Astrocyte (in vitro differentiated cells and primary cell): ENCODE measurements at regions not wholly inside any gene's neighbourhood (a gene's known extent, or its start where the extent isn't known, plus 50 kb on each side); places are given as distances from the start of the nearest gene placed in this dataset.

Experiments
- CTCF ChIP-seq: IDR thresholded peaks from 2 replicates; pipeline ENCODE4 v1.5.1; 2011; ENCODE audit warnings: low read depth, mild to moderate bottlenecking, inconsistent platforms, low read length, moderate library complexity; ENCODE audit not compliant: insufficient read depth
- EZH2 ChIP-seq: IDR thresholded peaks from 2 replicates; pipeline ENCODE4 v1.6.1; 2012; ENCODE audit warnings: mild to moderate bottlenecking, low read length, inconsistent platforms; ENCODE audit not compliant: insufficient read depth

GRCh38 chr2:183579686-183580085 is 455.4 kb downstream of the NUP35 start:
- TF ChIP-seq CTCF: no peak
- TF ChIP-seq EZH2: no peak
